Neuron (in vitro differentiated cells): ENCODE measurements at regions not wholly inside any gene's neighbourhood (a gene's known extent, or its start where the extent isn't known, plus 50 kb on each side); places are given as distances from the start of the nearest gene placed in this dataset.
"Not testable (repeated sequence)": the region's sequence is repeated elsewhere in the genome, so short reads cannot be mapped to it uniquely, and the experiment has no call there.

Experiments
- H2AFZ ChIP-seq: one replicate; pipeline ENCODE4 v1.6.1; 2013; ENCODE audit warnings: low read depth, mild to moderate bottlenecking, inconsistent platforms, low read length, moderate library complexity
- H3K27me3 ChIP-seq: one replicate; pipeline ENCODE4 v1.6.1; 2013; ENCODE audit warnings: low read length; ENCODE audit not compliant: insufficient read depth
- H3K36me3 ChIP-seq: one replicate; pipeline ENCODE4 v1.6.1; 2013; ENCODE audit warnings: low read length; ENCODE audit not compliant: insufficient read depth
- H3K4me1 ChIP-seq: one replicate; pipeline ENCODE4 v1.6.1; 2013; ENCODE audit warnings: low read length; ENCODE audit not compliant: insufficient read depth
- H3K4me3 ChIP-seq: 2 replicates; pipeline ENCODE4 v1.5.1; 2013; ENCODE audit warnings: mild to moderate bottlenecking, low read length, moderate library complexity
- H3K9me3 ChIP-seq: one replicate; pipeline ENCODE4 v1.6.1; 2013; ENCODE audit warnings: low read length

- H3K4me1 ChIP-seq: no peaks in the 10 kb centered on the region
These were observed 387.0 kb downstream of the C12orf50 start for GRCh38 chr12:87642245-87642644.

DNA sequence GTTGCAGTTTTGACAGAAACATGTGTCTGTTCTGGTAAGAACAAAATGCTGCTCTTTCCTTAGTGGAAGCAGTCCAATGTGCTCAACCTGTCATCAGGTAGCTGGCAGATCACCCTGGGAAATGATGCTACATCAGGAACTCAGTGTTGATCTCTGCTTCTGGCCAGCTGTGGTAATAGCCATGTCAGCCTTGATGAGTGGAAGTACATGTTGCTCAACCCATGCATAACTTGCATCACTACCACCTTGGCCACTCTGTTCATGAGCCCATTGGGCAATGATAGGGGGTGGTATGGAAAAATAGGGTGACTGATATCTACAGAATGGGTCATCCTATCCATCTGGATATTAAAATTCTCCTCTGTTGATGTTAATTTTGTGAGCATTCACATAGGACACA is 411.0 kb downstream of the C12orf50 start:
- no peaks in the 10 kb centered on the region for H3K9me3 ChIP-seq
- H3K4me1 ChIP-seq: no peaks in the 10 kb centered on the region
- no peaks in the 10 kb centered on the region for H3K27me3 ChIP-seq
- H3K36me3 ChIP-seq: no peaks in the 10 kb centered on the region
- no peak overlapping the region for H2AFZ ChIP-seq
- H3K4me3 ChIP-seq: no peak overlapping the region

More at GRCh38 chr12:87642245-87642644, 387.0 kb downstream of the C12orf50 start:
- H3K27me3 ChIP-seq: no peaks in the 10 kb centered on the region
- no peaks in the 10 kb centered on the region for H3K9me3 ChIP-seq
- H3K4me3 ChIP-seq: no peak overlapping the region
- no peak overlapping the region for H2AFZ ChIP-seq
- H3K36me3 ChIP-seq: no peaks in the 10 kb centered on the region

- Histone ChIP-seq H3K4me3 (no peak overlapping the region), H3K36me3 (no peaks in the 10 kb centered on the region), H3K27me3 (no peaks in the 10 kb centered on the region), H2AFZ (no peak overlapping the region), H3K9me3 (no peaks in the 10 kb centered on the region), H3K4me1 (no peaks in the 10 kb centered on the region)
These were observed 416.2 kb downstream of the C12orf50 start for GRCh38 chr12:87612996-87613395.

DNA sequence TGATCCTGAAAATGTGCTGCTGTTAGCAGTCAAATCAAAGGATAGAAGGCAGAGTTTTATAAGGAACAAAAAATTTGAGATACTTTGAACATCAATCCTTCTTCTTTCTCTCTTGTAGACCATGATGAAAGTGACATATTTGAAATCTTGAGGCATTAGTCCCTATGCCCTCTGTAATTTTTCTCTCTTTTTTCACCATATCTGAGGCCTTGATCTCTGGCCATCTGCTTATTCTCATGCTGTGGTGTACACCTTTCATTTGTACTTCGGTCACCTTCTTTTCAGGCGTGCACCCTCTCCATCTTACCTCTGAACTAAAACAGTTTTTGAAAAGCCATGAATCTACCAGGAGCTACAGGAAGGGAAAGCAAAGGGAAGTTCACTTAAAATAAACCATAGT is 420.9 kb downstream of the C12orf50 start:
- no peak overlapping the region for H2AFZ ChIP-seq
- H3K36me3 ChIP-seq: no peaks in the 10 kb centered on the region
- H3K4me3 ChIP-seq: no peak overlapping the region
- H3K4me1 ChIP-seq: no peaks in the 10 kb centered on the region
- no peaks in the 10 kb centered on the region for H3K27me3 ChIP-seq
- no peaks in the 10 kb centered on the region for H3K9me3 ChIP-seq

GRCh38 chr12:87603727-87604126 is 425.5 kb downstream of the C12orf50 start:
- no peaks in the 10 kb centered on the region for H3K4me1 ChIP-seq
- H3K9me3 ChIP-seq: no peaks in the 10 kb centered on the region
- H3K27me3 ChIP-seq: no peaks in the 10 kb centered on the region
- no peak overlapping the region for H3K4me3 ChIP-seq
- no peak overlapping the region for H2AFZ ChIP-seq
- H3K36me3 ChIP-seq: no peaks in the 10 kb centered on the region

DNA sequence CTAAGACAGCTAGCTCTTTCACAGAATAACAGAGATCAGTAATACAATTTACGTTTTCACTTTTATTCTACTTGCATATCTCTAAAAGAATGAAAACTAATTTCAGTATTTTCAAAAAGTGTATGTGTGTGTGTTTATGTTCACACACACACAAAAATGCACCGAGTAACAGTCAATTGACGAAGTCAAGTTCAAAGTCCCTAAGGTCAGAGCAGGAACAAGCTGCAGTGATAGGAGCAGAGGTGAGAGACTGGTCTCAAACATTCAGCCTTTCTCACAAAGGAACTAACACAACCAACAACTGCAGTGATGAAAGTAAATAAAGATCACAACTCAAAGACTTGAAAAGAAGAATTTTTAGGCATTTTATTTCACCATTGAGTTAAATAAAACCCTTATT is 429.7 kb downstream of the C12orf50 start:
- Histone ChIP-seq H3K4me1 (no peaks in the 10 kb centered on the region), H2AFZ (no peak overlapping the region), H3K27me3 (no peaks in the 10 kb centered on the region), H3K4me3 (no peak overlapping the region), H3K36me3 (no peaks in the 10 kb centered on the region), H3K9me3 (no peaks in the 10 kb centered on the region)

- no peaks in the 10 kb centered on the region for H3K9me3 ChIP-seq
- H3K4me3 ChIP-seq: no peak overlapping the region
- H3K27me3 ChIP-seq: no peaks in the 10 kb centered on the region
- no peaks in the 10 kb centered on the region for H3K36me3 ChIP-seq
- H2AFZ ChIP-seq: no peak overlapping the region
- H3K4me1 ChIP-seq: no peaks in the 10 kb centered on the region
These were observed 432.1 kb downstream of the C12orf50 start for GRCh38 chr12:87597114-87597513.

DNA sequence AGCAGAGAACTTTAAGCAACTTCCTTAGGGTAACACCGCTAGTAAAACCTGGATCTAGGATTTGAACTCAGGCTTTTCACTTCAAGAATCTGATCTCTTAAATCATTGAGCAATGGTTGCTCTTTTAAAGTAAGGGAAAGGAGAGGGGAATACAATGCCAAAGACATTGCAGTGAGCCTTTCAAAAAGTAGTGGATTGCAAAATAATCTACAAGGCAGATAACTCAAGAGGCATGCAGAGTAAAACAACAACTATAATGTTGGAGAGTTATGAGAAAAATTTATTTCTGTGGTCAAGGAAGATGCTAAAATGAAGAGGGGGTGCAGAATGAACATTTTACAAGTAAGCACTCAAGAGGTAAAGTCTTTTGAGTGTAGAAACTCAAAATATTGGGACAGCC is 432.6 kb downstream of the C12orf50 start:
- H3K4me1 ChIP-seq: no peaks in the 10 kb centered on the region
- no peaks in the 10 kb centered on the region for H3K27me3 ChIP-seq
- H3K9me3 ChIP-seq: no peaks in the 10 kb centered on the region
- H2AFZ ChIP-seq: no peak overlapping the region
- no peaks in the 10 kb centered on the region for H3K36me3 ChIP-seq
- no peak overlapping the region for H3K4me3 ChIP-seq

- Histone ChIP-seq H3K36me3 (no peaks in the 10 kb centered on the region), H3K4me3 (no peak overlapping the region), H3K4me1 (no peaks in the 10 kb centered on the region), H2AFZ (no peak overlapping the region), H3K27me3 (no peaks in the 10 kb centered on the region), H3K9me3 (no peaks in the 10 kb centered on the region)
These were observed 433.1 kb downstream of the C12orf50 start for GRCh38 chr12:87596134-87596533.

- no peaks in the 10 kb centered on the region for H3K9me3 ChIP-seq
- no peaks in the 10 kb centered on the region for H3K4me1 ChIP-seq
- H3K36me3 ChIP-seq: no peaks in the 10 kb centered on the region
- no peak overlapping the region for H2AFZ ChIP-seq
- H3K27me3 ChIP-seq: no peaks in the 10 kb centered on the region
- no peak overlapping the region for H3K4me3 ChIP-seq
These were observed 443.2 kb downstream of the C12orf50 start for GRCh38 chr12:87585882-87586557.

- H2AFZ ChIP-seq, H3K36me3 ChIP-seq, H3K4me3 ChIP-seq, H3K9me3 ChIP-seq, H3K4me1 ChIP-seq, H3K27me3 ChIP-seq: not testable (repeated sequence)
These were observed 450.1 kb downstream of the C12orf50 start for GRCh38 chr12:87579091-87579490.

DNA sequence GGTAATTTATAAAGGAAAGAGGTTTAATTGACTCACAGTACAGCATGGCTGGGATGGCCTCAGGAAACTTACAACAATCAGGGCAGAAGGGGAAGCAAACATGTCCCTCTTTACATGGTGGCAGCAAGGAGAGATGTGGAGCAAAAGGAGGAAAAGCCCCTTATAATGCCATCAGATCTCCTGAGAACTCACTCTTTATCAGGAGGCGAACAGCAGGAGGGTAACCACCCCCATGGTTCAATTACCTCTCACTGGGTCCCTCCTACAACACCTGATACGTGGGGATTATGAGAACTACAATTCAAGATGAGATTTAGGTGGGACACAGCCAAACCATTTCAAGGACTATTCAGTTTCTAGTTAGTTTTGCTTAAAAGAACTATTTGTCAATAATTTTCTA is 453.3 kb downstream of the C12orf50 start:
- H3K27me3 ChIP-seq: no peaks in the 10 kb centered on the region
- H2AFZ ChIP-seq: no peak overlapping the region
- no peaks in the 10 kb centered on the region for H3K36me3 ChIP-seq

DNA sequence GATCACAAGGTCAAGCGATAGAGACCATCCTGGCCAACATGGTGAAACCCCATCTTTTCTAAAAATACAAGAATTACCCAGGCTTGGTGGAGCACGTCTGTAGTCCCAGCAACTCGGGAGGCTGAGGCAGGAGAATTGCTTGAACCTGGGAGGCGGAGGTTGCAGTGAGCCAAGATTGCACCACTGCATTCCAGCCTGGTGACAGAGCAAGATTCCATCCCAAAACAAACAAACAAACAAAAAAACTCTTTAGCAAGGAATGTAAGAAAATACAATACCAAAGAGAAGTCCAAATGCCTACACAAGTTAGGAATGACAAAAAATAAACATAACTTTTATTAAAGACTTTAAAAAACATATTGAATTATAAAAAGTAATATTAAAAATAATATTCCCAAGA is 462.3 kb downstream of the C12orf50 start:
- H3K36me3 ChIP-seq, H3K4me3 ChIP-seq, H3K27me3 ChIP-seq, H2AFZ ChIP-seq, H3K4me1 ChIP-seq, H3K9me3 ChIP-seq: not testable (repeated sequence)

More for the DNA sequence above, 453.3 kb downstream of the C12orf50 start:
- no peak overlapping the region for H3K4me3 ChIP-seq
- no peaks in the 10 kb centered on the region for H3K4me1 ChIP-seq
- H3K9me3 ChIP-seq: no peaks in the 10 kb centered on the region

DNA sequence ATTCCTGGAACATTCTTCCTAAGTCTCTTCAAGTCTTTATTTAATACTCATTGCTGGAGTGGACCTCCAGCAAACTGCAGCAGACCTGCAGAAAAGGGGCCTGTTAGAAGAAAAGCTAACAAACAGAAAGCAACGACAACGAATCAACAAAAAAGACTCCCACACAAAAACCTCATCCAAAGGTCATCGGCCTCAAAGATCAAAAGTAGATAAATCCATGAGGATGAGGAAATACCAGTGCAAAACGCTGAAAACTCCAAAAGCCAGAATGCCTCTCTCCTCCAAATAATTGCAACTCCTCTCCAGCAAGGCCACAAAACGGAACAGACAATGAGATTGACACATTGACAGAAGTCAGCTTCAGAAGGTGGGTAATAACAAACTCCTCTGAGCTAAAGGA is 472.2 kb downstream of the C12orf50 start:
- no peaks in the 10 kb centered on the region for H3K27me3 ChIP-seq
- H3K36me3 ChIP-seq: no peaks in the 10 kb centered on the region
- no peak overlapping the region for H2AFZ ChIP-seq
- no peaks in the 10 kb centered on the region for H3K4me1 ChIP-seq
- H3K9me3 ChIP-seq: no peaks in the 10 kb centered on the region
- no peak overlapping the region for H3K4me3 ChIP-seq
